IMR-90 (cell line): ENCODE measurements at regions not wholly inside any gene's neighbourhood (a gene's known extent, or its start where the extent isn't known, plus 50 kb on each side); places are given as distances from the start of the nearest gene placed in this dataset.

Experiments used
- ATAC-seq: fragments of 200-7000 bp; cut with Tn5 transposase; 2 replicates; pipeline ENCODE4 v1.9.1; 2020; ENCODE audit warnings: low read depth, mild to moderate bottlenecking, moderate library complexity
- BruUV-seq: library from RNA; stranded (reverse); fragments of 400-500 nt; replicated peaks from 2 replicates; lab custom pipeline; 2021; lab: Mats Ljungman, UMichigan
- CTCF ChIA-PET: fragments of 300-600 bp; formaldehyde crosslinking; extraction: SDS; loops from one replicate; lab custom pipeline; 2021; ENCODE audit warnings: antibody characterized with exemption; lab: Yijun Ruan, JAX
- POLR2A ChIA-PET: fragments of 300-600 bp; sonication (Branson Sonifier 250); formaldehyde crosslinking; loops from one replicate; lab custom pipeline; 2022; ENCODE audit warnings: antibody characterized with exemption; ENCODE audit not compliant: unreplicated experiment; lab: Charles Lee
- DNase-seq: peaks from one replicate; pipeline ENCODE4 v3.0.0; 2013
- H2AFZ ChIP-seq: replicated peaks from 2 replicates; pipeline ENCODE3; 2013; ENCODE audit warnings: low read length, mild to moderate bottlenecking; ENCODE audit not compliant: poor library complexity
- H2AK5ac ChIP-seq: 2 replicates; pipeline ENCODE4 v1.6.1; 2013; ENCODE audit warnings: low read depth, low read length, inconsistent platforms
- H2AK9ac ChIP-seq: replicated peaks from 2 replicates; pipeline ENCODE3; 2013; ENCODE audit warnings: mild to moderate bottlenecking, low read depth, low read length, moderate library complexity; ENCODE audit not compliant: poor library complexity
- H2BK120ac ChIP-seq: 2 replicates; pipeline ENCODE4 v1.6.1; 2013; ENCODE audit warnings: low read depth, low read length, inconsistent platforms
- H2BK15ac ChIP-seq: 3 replicates; pipeline ENCODE4 v1.6.1; 2013; ENCODE audit warnings: low read depth, low read length, inconsistent platforms
- H2BK20ac ChIP-seq: 2 replicates; pipeline ENCODE4 v1.6.1; 2013; ENCODE audit warnings: low read depth, mild to moderate bottlenecking, inconsistent platforms, low read length, moderate library complexity
- H2BK5ac ChIP-seq: 2 replicates; pipeline ENCODE4 v1.6.1; 2013; ENCODE audit warnings: mild to moderate bottlenecking, low read depth, low read length, inconsistent platforms; ENCODE audit not compliant: poor library complexity, severe bottlenecking
- H3K14ac ChIP-seq: replicated peaks from 2 replicates; pipeline ENCODE4 v1.6.1; 2013; ENCODE audit warnings: low read depth, low read length, inconsistent platforms
- H3K18ac ChIP-seq: 2 replicates; pipeline ENCODE4 v1.6.1; 2013; ENCODE audit warnings: low read depth, low read length, control low read depth
- H3K23ac ChIP-seq: 2 replicates; pipeline ENCODE4 v1.6.1; 2013; ENCODE audit warnings: low read depth, low read length, inconsistent platforms
- H3K27ac ChIP-seq: 2 replicates; pipeline ENCODE4 v1.5.1; 2013; ENCODE audit warnings: mild to moderate bottlenecking, control low read depth, low read length; ENCODE audit not compliant: insufficient read depth
- H3K27me3 ChIP-seq: 2 replicates; pipeline ENCODE4 v1.6.1; 2013; ENCODE audit warnings: low read length; ENCODE audit not compliant: control insufficient read depth, insufficient read depth
- H3K36me3 ChIP-seq: 2 replicates; pipeline ENCODE4 v1.6.1; 2013; ENCODE audit warnings: low read length, mixed read lengths; ENCODE audit not compliant: control insufficient read depth, insufficient read depth
- H3K4ac ChIP-seq: 2 replicates; pipeline ENCODE4 v1.6.1; 2013; ENCODE audit warnings: low read depth, low read length, inconsistent platforms
- H3K4me1 ChIP-seq: 2 replicates; pipeline ENCODE4 v1.6.1; 2013; ENCODE audit warnings: low read length, mixed read lengths; ENCODE audit not compliant: control insufficient read depth, insufficient read depth
- H3K4me2 ChIP-seq: 2 replicates; pipeline ENCODE4 v1.6.1; 2013; ENCODE audit warnings: low read depth, mild to moderate bottlenecking, control low read depth, low read length, moderate library complexity
- H3K4me3 ChIP-seq: 2 replicates; pipeline ENCODE4 v1.5.1; 2013; ENCODE audit warnings: low read depth, mild to moderate bottlenecking, control low read depth, low read length, moderate library complexity; ENCODE audit not compliant: insufficient read depth
- H3K56ac ChIP-seq: 2 replicates; pipeline ENCODE4 v1.6.1; 2013; ENCODE audit warnings: low read length, inconsistent platforms; ENCODE audit not compliant: insufficient read depth; ENCODE audit errors: extremely low read depth
- H3K79me1 ChIP-seq, 2 experiments: 2 replicates each; pipeline ENCODE4 v1.6.1; 2013; ENCODE audit warnings: low read length in 2 of 2, inconsistent platforms in 1 of 2, low read depth in 1 of 2
- H3K9ac ChIP-seq: 2 replicates; pipeline ENCODE4 v1.6.1; 2013; ENCODE audit warnings: low read depth, low read length, control low read depth
- H3K9me1 ChIP-seq: 2 replicates; pipeline ENCODE4 v1.6.1; 2013; ENCODE audit warnings: low read length, inconsistent platforms; ENCODE audit not compliant: insufficient read depth
- H3K9me3 ChIP-seq: 2 replicates; pipeline ENCODE4 v1.6.1; 2013; ENCODE audit warnings: low read length; ENCODE audit not compliant: control insufficient read depth, insufficient read depth
- H4K20me1 ChIP-seq: 2 replicates; pipeline ENCODE4 v1.6.1; 2013; ENCODE audit warnings: low read length, inconsistent platforms; ENCODE audit not compliant: insufficient read depth
- H4K5ac ChIP-seq: 2 replicates; pipeline ENCODE4 v1.6.1; 2013; ENCODE audit warnings: mild to moderate bottlenecking, low read depth, low read length, control low read depth
- H4K8ac ChIP-seq, 2 experiments: 2 replicates each; pipeline ENCODE4 v1.6.1; 2013; ENCODE audit warnings: low read depth in 2 of 2, low read length in 2 of 2, control low read depth in 1 of 2, inconsistent platforms in 1 of 2
- H4K91ac ChIP-seq: 2 replicates; pipeline ENCODE4 v1.6.1; 2013; ENCODE audit warnings: low read depth, low read length, inconsistent platforms; ENCODE audit not compliant: insufficient read depth
- BHLHE40 ChIP-seq: fragments of 150-350 bp; IDR thresholded peaks from 2 replicates; pipeline ENCODE4 v1.6.1; 2016; ENCODE audit warnings: mild to moderate bottlenecking, low read depth, low read length
- CEBPB ChIP-seq: IDR thresholded peaks from 2 replicates; pipeline ENCODE4 v1.6.1; 2012; ENCODE audit warnings: low read depth, low read length, improper control_type of control experiment
- ELK1 ChIP-seq: fragments of 150-350 bp; IDR thresholded peaks from 2 replicates; pipeline ENCODE4 v1.6.1; 2016; ENCODE audit warnings: low read depth, mild to moderate bottlenecking, low read length, moderate library complexity, borderline replicate concordance
- FOS ChIP-seq: fragments of 150-350 bp; IDR thresholded peaks from 2 replicates; pipeline ENCODE4 v1.6.1; 2016; ENCODE audit warnings: low read depth, low read length
- MAFK ChIP-seq: IDR thresholded peaks from 2 replicates; pipeline ENCODE4 v1.6.1; 2012; ENCODE audit warnings: low read depth, low read length, improper control_type of control experiment
- MAZ ChIP-seq: IDR thresholded peaks from 2 replicates; pipeline ENCODE4 v1.6.1; 2012; ENCODE audit warnings: low read depth, mild to moderate bottlenecking, low read length, improper control_type of control experiment, moderate library complexity, borderline replicate concordance
- MXI1 ChIP-seq: IDR thresholded peaks from 2 replicates; pipeline ENCODE4 v1.6.1; 2012; ENCODE audit warnings: low read depth, mild to moderate bottlenecking, low read length, moderate library complexity, borderline replicate concordance
- NFE2L2 ChIP-seq: fragments of 150-350 bp; IDR thresholded peaks from 2 replicates; pipeline ENCODE4 v1.6.1; 2016; ENCODE audit warnings: low read depth, mild to moderate bottlenecking, low read length
- POLR2A ChIP-seq: IDR thresholded peaks from 2 replicates; pipeline ENCODE4 v1.6.1; 2012; ENCODE audit warnings: mild to moderate bottlenecking, low read depth, low read length
- RAD21 ChIP-seq: IDR thresholded peaks from 2 replicates; pipeline ENCODE4 v1.6.1; 2012; ENCODE audit warnings: low read length, improper control_type of control experiment
- RCOR1 ChIP-seq: IDR thresholded peaks from 2 replicates; pipeline ENCODE4 v1.6.1; 2012; ENCODE audit warnings: mild to moderate bottlenecking, low read length, improper control_type of control experiment; ENCODE audit not compliant: insufficient replicate concordance
- RFX5 ChIP-seq: IDR thresholded peaks from 2 replicates; pipeline ENCODE4 v1.8.0; 2012; ENCODE audit warnings: low read depth, mild to moderate bottlenecking, low read length, moderate library complexity
- SMC3 ChIP-seq: fragments of 150-350 bp; IDR thresholded peaks from 2 replicates; pipeline ENCODE4 v1.6.1; 2016; ENCODE audit warnings: low read depth, mild to moderate bottlenecking, antibody characterized with exemption, low read length, moderate library complexity
- USF2 ChIP-seq: fragments of 150-350 bp; IDR thresholded peaks from 2 replicates; pipeline ENCODE4 v1.6.1; 2017; ENCODE audit warnings: mild to moderate bottlenecking, antibody characterized with exemption, low read length, low read depth
- WGBS, 2 experiments: methylation state at CpG; one replicate each; pipeline versions ENCODE4 v1.1.5 to v1.1.7; 2013; ENCODE audit warnings: missing lambda C conversion rate in 2 of 2; ENCODE audit not compliant: insufficient read length in 1 of 2; ENCODE audit errors: extremely low coverage in 2 of 2; 5-methylcytosine and 5-hydroxymethylcytosine counted together
- dilution Hi-C: fragments of 300-500 bp; cut with HindIII; formaldehyde crosslinking; loops from one replicate; pipeline ENCODE4 v1.14.3; 2018; ENCODE audit warnings: low sequenced_read_pairs; ENCODE audit not compliant: unreplicated experiment
- in situ Hi-C: fragments of 300-500 bp; cut with MboI; formaldehyde crosslinking; loops from 3 replicates; pipeline ENCODE4 v1.14.3; 2019; ENCODE audit warnings: low sequenced_read_pairs, inconsistent platforms, mixed read lengths
- intact Hi-C: fragments of 100-400 bp; cut with micrococcal nuclease; formaldehyde crosslinking; loops from 2 replicates; pipeline ENCODE4 v1.10.0; 2022
- TF ChIP-seq, protein P1 (sequence below): conservative IDR thresholded peaks from 2 replicates; pipeline ENCODE4 v1.5.1; 2012; ENCODE audit warnings: mild to moderate bottlenecking, low read depth, low read length, improper control_type of control experiment

DNA sequence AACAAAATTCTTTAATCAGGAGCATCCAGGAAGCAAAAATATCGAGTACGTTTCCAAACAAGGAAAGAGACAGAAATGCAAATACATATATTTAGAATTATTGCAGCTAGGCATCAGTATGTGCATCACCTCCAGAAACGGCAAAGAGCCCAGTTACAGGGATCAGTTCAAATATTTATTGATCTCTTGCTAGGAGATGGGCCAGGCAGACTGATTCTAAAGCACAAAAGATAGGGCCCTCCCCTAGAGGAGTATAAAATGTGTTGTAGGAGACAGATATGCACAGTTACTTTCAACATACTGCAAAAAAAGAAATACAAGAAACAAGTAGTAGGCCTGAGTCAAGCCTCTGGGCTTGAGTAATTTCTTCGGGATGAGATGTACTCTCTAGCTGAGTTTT, 80.7 kb upstream of the NHSL1 start:
- ChIA-PET POLR2A (no interaction called here), CTCF (no interaction called here)
- H3K9me3 ChIP-seq = no peaks in the 10 kb centered on the region
- no peak for ATAC-seq
- H2BK120ac ChIP-seq = no peak overlapping the region
- no peak overlapping the region for H3K9ac ChIP-seq
- no peak overlapping the region for H4K8ac ChIP-seq
- H2BK15ac ChIP-seq = no peak overlapping the region
- H3K9me1 ChIP-seq = peaks cover 3% of the 10 kb centered on the region
- intact Hi-C loops (no loop called here), dilution Hi-C loops (no loop called here), in situ Hi-C loops (loop anchor here (10.0 kb wide), 1 partner anchor 465 kb away; no protein-coding TSS in a partner anchor)
- whole genome bisulfite sequencing, 2 experiments = no CpG with 5 or more reads among the region's 4 CpGs
- H3K79me1 ChIP-seq = peaks cover 25 to 31% of the 10 kb centered on the region in 2 experiments; a peak in 3 of 4 replicates
- H3K56ac ChIP-seq = no peak overlapping the region
- no peak overlapping the region for H2AFZ ChIP-seq
- no peak overlapping the region for H3K4ac ChIP-seq
- no peak overlapping the region for H3K23ac ChIP-seq
- no peak overlapping the region for H2AK9ac ChIP-seq
- BruUV-seq = no TSS peak
- no peak overlapping the region for H2BK20ac ChIP-seq
- no peak overlapping the region for H3K4me3 ChIP-seq
- TF ChIP-seq SMC3 (no peak), MAFK (no peak), FOS (no peak), MAZ (no peak), USF2 (no peak), NFE2L2 (no peak), RFX5 (no peak), MXI1 (no peak), BHLHE40 (no peak), RAD21 (no peak), RCOR1 (no peak), ELK1 (no peak), CEBPB (no peak), POLR2A (no peak)
- TF ChIP-seq, protein P1, sequence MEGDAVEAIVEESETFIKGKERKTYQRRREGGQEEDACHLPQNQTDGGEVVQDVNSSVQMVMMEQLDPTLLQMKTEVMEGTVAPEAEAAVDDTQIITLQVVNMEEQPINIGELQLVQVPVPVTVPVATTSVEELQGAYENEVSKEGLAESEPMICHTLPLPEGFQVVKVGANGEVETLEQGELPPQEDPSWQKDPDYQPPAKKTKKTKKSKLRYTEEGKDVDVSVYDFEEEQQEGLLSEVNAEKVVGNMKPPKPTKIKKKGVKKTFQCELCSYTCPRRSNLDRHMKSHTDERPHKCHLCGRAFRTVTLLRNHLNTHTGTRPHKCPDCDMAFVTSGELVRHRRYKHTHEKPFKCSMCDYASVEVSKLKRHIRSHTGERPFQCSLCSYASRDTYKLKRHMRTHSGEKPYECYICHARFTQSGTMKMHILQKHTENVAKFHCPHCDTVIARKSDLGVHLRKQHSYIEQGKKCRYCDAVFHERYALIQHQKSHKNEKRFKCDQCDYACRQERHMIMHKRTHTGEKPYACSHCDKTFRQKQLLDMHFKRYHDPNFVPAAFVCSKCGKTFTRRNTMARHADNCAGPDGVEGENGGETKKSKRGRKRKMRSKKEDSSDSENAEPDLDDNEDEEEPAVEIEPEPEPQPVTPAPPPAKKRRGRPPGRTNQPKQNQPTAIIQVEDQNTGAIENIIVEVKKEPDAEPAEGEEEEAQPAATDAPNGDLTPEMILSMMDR = no peak
- H3K36me3 ChIP-seq = no peaks in the 10 kb centered on the region
- H3K27me3 ChIP-seq = no peaks in the 10 kb centered on the region
- no peaks in the 10 kb centered on the region for H4K20me1 ChIP-seq
- no peak overlapping the region for H3K18ac ChIP-seq
- no peaks in the 10 kb centered on the region for H3K4me1 ChIP-seq
- no peak overlapping the region for H3K27ac ChIP-seq
- no peak overlapping the region for H4K91ac ChIP-seq
- DNase-seq = no peak
- no peak overlapping the region for H2BK5ac ChIP-seq
- H4K5ac ChIP-seq = no peak overlapping the region
- no peak overlapping the region for H3K4me2 ChIP-seq
- no peak overlapping the region for H2AK5ac ChIP-seq
- no peak overlapping the region for H3K14ac ChIP-seq
